Vagina (tissue), 2 donors: ENCODE measurements at regions not wholly inside any gene's neighbourhood (a gene's known extent, or its start where the extent isn't known, plus 50 kb on each side); places are given as distances from the start of the nearest gene placed in this dataset.

Experiments used
- DNase-seq, 2 donors: peaks; one replicate each; pipeline ENCODE4 v3.0.0-alpha.2; 2017; ENCODE audit errors: extremely low spot score in 2 of 2
- H3K27ac ChIP-seq: fragments of 200-600 bp; sonication (generic); one replicate; pipeline ENCODE4 v1.5.1; 2019
- H3K27me3 ChIP-seq: fragments of 200-600 bp; sonication (generic); one replicate; pipeline ENCODE4 v1.5.1; 2019
- H3K36me3 ChIP-seq, 2 donors: fragments of 200-600 bp; sonication (generic); one replicate each; pipeline ENCODE4 v1.5.1; 2017 to 2019
- H3K4me1 ChIP-seq: fragments of 200-600 bp; sonication (generic); one replicate; pipeline ENCODE4 v1.5.1; 2019
- H3K4me3 ChIP-seq, 2 donors: fragments of 200-600 bp; sonication (generic); 1 replicate in 1 of 2; 2 replicates in 1 of 2; pipeline ENCODE4 v1.5.1; 2016 to 2019
- H3K9me3 ChIP-seq: fragments of 200-600 bp; sonication (generic); one replicate; pipeline ENCODE4 v1.5.1; 2019
- CTCF ChIP-seq, 3 experiments: fragments of 450-650 bp in 2 of 3; fragments of 200-600 bp in 1 of 3; sonication (generic) in 1 of 3; IDR thresholded peaks; one replicate each; pipeline ENCODE4 v1.5.1; 2017 to 2019; ENCODE audit warnings: antibody characterized with exemption in 3 of 3, mild to moderate bottlenecking in 2 of 3, moderate library complexity in 2 of 3
- POLR2A ChIP-seq, 2 donors: fragments of 450-650 bp; IDR thresholded peaks; one replicate each; pipeline ENCODE4 v1.6.1; 2017; ENCODE audit warnings: antibody characterized with exemption in 2 of 2, mild to moderate bottlenecking in 2 of 2, moderate library complexity in 2 of 2
- POLR2AphosphoS5 ChIP-seq, 2 donors: sonication (generic); formaldehyde crosslinking; IDR thresholded peaks; one replicate each; pipeline ENCODE4 v1.9.0; 2017; ENCODE audit warnings: antibody characterized with exemption in 2 of 2, mild to moderate bottlenecking in 2 of 2, low read depth in 1 of 2; ENCODE audit not compliant: insufficient read depth in 1 of 2
- intact Hi-C: fragments of 100-400 bp; cut with DNase I; formaldehyde crosslinking; loops from one replicate; pipeline ENCODE4 v1.15.1; 2023

- Histone ChIP-seq H3K27ac (no peak overlapping the region), H3K4me1 (no peaks in the 10 kb centered on the region), H3K27me3 (no peaks in the 10 kb centered on the region), H3K4me3 (no peak overlapping the region), H3K36me3 (no peaks in the 10 kb centered on the region), H3K9me3 (no peaks in the 10 kb centered on the region)
- intact Hi-C loops: no loop called here
- TF ChIP-seq POLR2A (IDR thresholded peaks at IDR 0.05) (no peak), CTCF (IDR thresholded peaks at IDR 0.05) (no peak), POLR2AphosphoS5 (IDR thresholded peaks at IDR 0.05; ENCODE audit: insufficient read depth in 1 of 2, low read depth in 1 of 2) (no peak)
- DNase-seq: no peak
Observed at GRCh38 chr10:85524001-85524666, 842.5 kb downstream of the GRID1 start.

DNA sequence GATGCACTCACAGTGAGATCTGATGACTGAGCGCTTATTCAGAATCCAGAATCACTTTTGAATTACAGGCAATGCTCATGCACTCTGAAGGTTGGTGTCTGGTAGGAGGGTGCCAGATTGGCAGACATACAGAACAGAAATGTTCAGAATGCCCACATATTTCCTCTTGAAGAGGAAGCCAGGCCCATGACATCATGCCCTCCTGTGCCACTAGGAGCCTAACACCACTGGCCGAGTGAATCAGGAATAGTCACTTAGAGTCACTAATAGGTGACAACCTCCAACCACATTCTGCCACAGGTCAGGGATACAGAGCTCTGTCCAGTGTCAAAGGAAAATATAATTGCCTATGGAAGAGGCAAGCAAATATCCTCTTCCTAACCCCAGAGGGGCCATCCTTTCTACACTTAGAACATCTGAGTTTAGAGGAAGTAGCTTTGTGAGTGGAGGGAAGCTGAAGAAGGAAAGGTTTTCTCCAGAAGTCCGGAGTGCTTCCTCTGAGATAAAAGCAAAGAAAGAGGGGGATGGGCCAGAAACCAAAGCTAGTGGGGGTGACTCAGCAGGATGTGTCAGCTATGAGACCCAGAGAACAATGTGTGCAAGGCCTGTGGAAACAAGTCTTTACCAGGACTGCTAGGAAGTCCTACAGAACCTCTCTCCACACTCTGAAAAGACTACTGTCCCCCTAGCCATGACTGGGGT lies 838.8 kb downstream of the GRID1 start:
- H3K4me1 ChIP-seq: no peaks in the 10 kb centered on the region
- DNase-seq: no peak
- no peak overlapping the region for H3K4me3 ChIP-seq
- no peaks in the 10 kb centered on the region for H3K27me3 ChIP-seq
- no peaks in the 10 kb centered on the region for H3K36me3 ChIP-seq
- TF ChIP-seq POLR2AphosphoS5 (IDR thresholded peaks at IDR 0.05; ENCODE audit: insufficient read depth in 1 of 2, low read depth in 1 of 2) (no peak), CTCF (IDR thresholded peaks at IDR 0.05) (no peak), POLR2A (IDR thresholded peaks at IDR 0.05) (no peak)
- intact Hi-C loops: no loop called here
- no peak overlapping the region for H3K27ac ChIP-seq
- H3K9me3 ChIP-seq: no peaks in the 10 kb centered on the region

GRCh38 chr10:85528318-85528652 lies 838.3 kb downstream of the GRID1 start:
- intact Hi-C loops: no loop called here
- no peaks in the 10 kb centered on the region for H3K4me1 ChIP-seq
- DNase-seq: no peak
- H3K36me3 ChIP-seq: no peaks in the 10 kb centered on the region
- H3K27me3 ChIP-seq: no peaks in the 10 kb centered on the region
- TF ChIP-seq CTCF (IDR thresholded peaks at IDR 0.05) (no peak), POLR2AphosphoS5 (IDR thresholded peaks at IDR 0.05; ENCODE audit: insufficient read depth in 1 of 2, low read depth in 1 of 2) (no peak), POLR2A (IDR thresholded peaks at IDR 0.05) (no peak)
- H3K27ac ChIP-seq: no peak overlapping the region
- H3K4me3 ChIP-seq: no peak overlapping the region
- H3K9me3 ChIP-seq: no peaks in the 10 kb centered on the region

- intact Hi-C loops: no loop called here
Observed at GRCh38 chr10:85531706-85532105, 834.9 kb downstream of the GRID1 start.

More at GRCh38 chr10:85531706-85532105, 834.9 kb downstream of the GRID1 start:
- Histone ChIP-seq H3K27ac (no peak overlapping the region), H3K36me3 (no peaks in the 10 kb centered on the region), H3K4me3 (no peak overlapping the region), H3K27me3 (no peaks in the 10 kb centered on the region), H3K4me1 (no peaks in the 10 kb centered on the region), H3K9me3 (no peaks in the 10 kb centered on the region)
- no peak for DNase-seq
- TF ChIP-seq POLR2A (IDR thresholded peaks at IDR 0.05) (no peak), CTCF (IDR thresholded peaks at IDR 0.05) (no peak), POLR2AphosphoS5 (IDR thresholded peaks at IDR 0.05; ENCODE audit: insufficient read depth in 1 of 2, low read depth in 1 of 2) (no peak)
